SK-N-SH (cell line): ENCODE measurements at regions not wholly inside any gene's neighbourhood (a gene's known extent, or its start where the extent isn't known, plus 50 kb on each side); places are given as distances from the start of the nearest gene placed in this dataset.

Experiments
- CTCF ChIA-PET: fragments of 300-600, 350-600 bp; formaldehyde crosslinking; extraction: SDS; loops from one replicate; lab custom pipeline; 2021; lab: Yijun Ruan, JAX
- POLR2A ChIA-PET: fragments of 350-600 bp; sonication (Branson Sonifier 250); formaldehyde crosslinking; extraction: SDS; loops from one replicate; lab custom pipeline; 2020; ENCODE audit warnings: antibody characterized with exemption, inconsistent platforms; lab: Yijun Ruan, JAX
- DNase-seq: peaks from one replicate; pipeline ENCODE4 v3.0.0; 2012
- H2AFZ ChIP-seq: fragments of 200-600 bp; sonication (generic); 2 replicates; pipeline ENCODE4 v1.8.1; 2016; ENCODE audit warnings: antibody characterized with exemption, mild to moderate bottlenecking, low read depth
- H3F3A ChIP-seq: fragments of 200-600 bp; sonication (generic); replicated peaks from 2 replicates; pipeline ENCODE3; 2016; ENCODE audit warnings: antibody characterized with exemption, mild to moderate bottlenecking; ENCODE audit not compliant: insufficient read depth
- H3K27ac ChIP-seq, 2 experiments: fragments of 200-500 bp in 1 of 2; fragments of 200-600 bp in 1 of 2; sonication (Bioruptor generic) in 1 of 2; sonication (generic), shearing (Covaris generic) in 1 of 2; 2 replicates each; pipeline versions ENCODE4 v1.5.1 to v1.6.1; 2014 to 2016; ENCODE audit warnings: low read depth in 2 of 2, inconsistent platforms in 1 of 2, low read length in 1 of 2, mild to moderate bottlenecking in 1 of 2, mixed read lengths in 1 of 2
- H3K27me3 ChIP-seq: fragments of 200-600 bp; sonication (generic), shearing (Covaris generic); 2 replicates; pipeline ENCODE4 v1.6.1; 2016; ENCODE audit warnings: mixed run types; ENCODE audit not compliant: insufficient read depth
- H3K36me3 ChIP-seq, 2 experiments: fragments of 200-500 bp in 1 of 2; fragments of 200-600 bp in 1 of 2; sonication (Bioruptor generic) in 1 of 2; sonication (generic) in 1 of 2; replicated peaks in 1 of 2; 2 replicates each; pipeline versions ENCODE3 to v1.5.1; 2014 to 2016; ENCODE audit warnings: low read length in 1 of 2, mild to moderate bottlenecking in 1 of 2; ENCODE audit not compliant: insufficient read depth in 2 of 2, control insufficient read depth in 1 of 2
- H3K4me1 ChIP-seq, 2 experiments: fragments of 200-500 bp in 1 of 2; fragments of 200-600 bp in 1 of 2; sonication (Bioruptor generic) in 1 of 2; sonication (generic), shearing (Covaris generic) in 1 of 2; 2 replicates each; pipeline versions ENCODE4 v1.5.1 to v1.6.1; 2014 to 2016; ENCODE audit warnings: low read depth in 1 of 2, low read length in 1 of 2, mixed run types in 1 of 2; ENCODE audit not compliant: insufficient read depth in 2 of 2, control insufficient read depth in 1 of 2
- H3K4me2 ChIP-seq: fragments of 200-600 bp; sonication (generic), shearing (Covaris generic); 2 replicates; pipeline ENCODE4 v1.6.1; 2017; ENCODE audit warnings: mixed run types
- H3K4me3 ChIP-seq, 2 experiments: fragments of 200-500 bp in 1 of 2; fragments of 200-600 bp in 1 of 2; sonication (Bioruptor generic) in 1 of 2; sonication (generic), shearing (Covaris generic) in 1 of 2; 2 replicates each; pipeline versions ENCODE4 v1.5.1 to v1.8.1; 2014 to 2016; ENCODE audit warnings: low read depth in 2 of 2, inconsistent platforms in 1 of 2, low read length in 1 of 2, mild to moderate bottlenecking in 1 of 2, mixed read lengths in 1 of 2, moderate library complexity in 1 of 2
- H3K79me2 ChIP-seq: fragments of 200-600 bp; sonication (generic); 2 replicates; pipeline ENCODE4 v1.8.1; 2017; ENCODE audit warnings: mild to moderate bottlenecking; ENCODE audit not compliant: insufficient read depth
- H3K9ac ChIP-seq: fragments of 200-600 bp; sonication (generic); 2 replicates; pipeline ENCODE4 v1.6.1; 2017; ENCODE audit warnings: mixed run types
- H3K9me2 ChIP-seq: fragments of 200-600 bp; sonication (generic); 2 replicates; pipeline ENCODE4 v1.6.1; 2017; ENCODE audit warnings: mixed run types
- H3K9me3 ChIP-seq: fragments of 200-600 bp; sonication (generic); 2 replicates; pipeline ENCODE4 v1.6.1; 2017; ENCODE audit warnings: mixed run types, mild to moderate bottlenecking, moderate library complexity
- H4K20me1 ChIP-seq: fragments of 200-600 bp; sonication (generic); 2 replicates; pipeline ENCODE4 v1.6.1; 2017; ENCODE audit warnings: mild to moderate bottlenecking, mixed run types; ENCODE audit not compliant: insufficient read depth
- CHD2 ChIP-seq: fragments of 150-350 bp; IDR thresholded peaks from 2 replicates; pipeline ENCODE4 v1.6.1; 2018; ENCODE audit warnings: low read length; ENCODE audit not compliant: partially characterized antibody
- ELF1 ChIP-seq: IDR thresholded peaks from 2 replicates; pipeline ENCODE4 v1.4.0; 2012
- GABPA ChIP-seq: IDR thresholded peaks from 2 replicates; pipeline ENCODE4 v1.4.0; 2012; ENCODE audit warnings: low read depth, mild to moderate bottlenecking
- MXI1 ChIP-seq: IDR thresholded peaks from 2 replicates; pipeline ENCODE4 v1.6.1; 2012; ENCODE audit warnings: mild to moderate bottlenecking, low read depth, low read length, improper control_type of control experiment
- RXRA ChIP-seq: IDR thresholded peaks from 2 replicates; pipeline ENCODE4 v1.4.0; 2012; ENCODE audit warnings: low read depth, mild to moderate bottlenecking, borderline replicate concordance
- SMC3 ChIP-seq: IDR thresholded peaks from 2 replicates; pipeline ENCODE4 v1.6.1; 2012; ENCODE audit warnings: low read depth, low read length, improper control_type of control experiment
- WGBS: methylation state at CpG from one replicate; pipeline ENCODE4 v1.1.6; 2017; ENCODE audit warnings: low lambda C conversion rate; 5-methylcytosine and 5-hydroxymethylcytosine counted together
- TF ChIP-seq, protein P1 (sequence below): IDR thresholded peaks from 2 replicates; pipeline ENCODE4; 2012
- TF ChIP-seq, protein P2 (sequence below): fragments of 150-350 bp; IDR thresholded peaks from 2 replicates; pipeline ENCODE4 v1.6.1; 2016; ENCODE audit warnings: mild to moderate bottlenecking, low read depth, low read length
- TF ChIP-seq, protein P3 (sequence below): fragments of 200-600 bp; sonication (generic); IDR thresholded peaks from 2 replicates; pipeline ENCODE4 v1.6.1; 2017; ENCODE audit warnings: antibody characterized with exemption, mild to moderate bottlenecking, moderate library complexity
- TF ChIP-seq, protein P4 (sequence below): IDR thresholded peaks from 2 replicates; pipeline ENCODE4 v1.6.1; 2012; ENCODE audit warnings: mild to moderate bottlenecking, low read depth, low read length, moderate library complexity
- TF ChIP-seq, protein P5 (sequence below): IDR thresholded peaks from 2 replicates; pipeline ENCODE4 v1.4.0; 2012; ENCODE audit warnings: low read depth
- TF ChIP-seq, protein P6 (sequence below): IDR thresholded peaks from 2 replicates; pipeline ENCODE4 v1.4.0; 2012; ENCODE audit warnings: low read depth, borderline replicate concordance

DNA sequence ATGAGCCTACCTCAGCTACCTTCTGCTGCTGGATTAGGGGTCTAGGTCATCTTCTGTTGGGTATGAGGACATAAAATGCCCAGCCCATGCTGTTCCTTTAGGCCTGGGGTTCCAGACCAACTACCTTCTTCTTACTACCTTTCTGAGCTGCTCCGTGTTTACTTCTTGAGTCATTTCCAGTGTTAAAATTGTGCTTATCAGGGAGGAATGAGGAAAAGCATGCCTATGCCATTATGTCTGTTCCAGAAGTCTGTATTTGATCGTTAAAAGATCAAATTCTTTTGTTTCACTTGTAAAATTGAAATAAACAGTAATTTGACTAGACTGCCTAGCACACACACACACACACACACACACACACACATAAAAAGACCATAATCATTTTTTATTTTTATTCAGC, 1912.7 kb upstream of the TENM3 start:
- no peak overlapping the region for H2AFZ ChIP-seq
- no peak for DNase-seq
- H3K27ac ChIP-seq: no peak overlapping the region
- H3K79me2 ChIP-seq: no peaks in the 10 kb centered on the region
- no peak overlapping the region for H3K4me2 ChIP-seq
- H3K9me3 ChIP-seq: no peaks in the 10 kb centered on the region
- H3K4me1 ChIP-seq: no peaks in the 10 kb centered on the region; a peak in 1 of 4 replicates
- no peak overlapping the region for H3K9ac ChIP-seq
- H3K36me3 ChIP-seq: no peaks in the 10 kb centered on the region
- no peak overlapping the region for H3K4me3 ChIP-seq
- no peaks in the 10 kb centered on the region for H3K27me3 ChIP-seq
- no peaks in the 10 kb centered on the region for H3K9me2 ChIP-seq
- H3F3A ChIP-seq: peaks cover 9% of the 10 kb centered on the region
- TF ChIP-seq GABPA (no peak), RXRA (no peak), SMC3 (no peak), CHD2 (no peak), MXI1 (no peak), ELF1 (no peak)
- TF ChIP-seq, protein P1, sequence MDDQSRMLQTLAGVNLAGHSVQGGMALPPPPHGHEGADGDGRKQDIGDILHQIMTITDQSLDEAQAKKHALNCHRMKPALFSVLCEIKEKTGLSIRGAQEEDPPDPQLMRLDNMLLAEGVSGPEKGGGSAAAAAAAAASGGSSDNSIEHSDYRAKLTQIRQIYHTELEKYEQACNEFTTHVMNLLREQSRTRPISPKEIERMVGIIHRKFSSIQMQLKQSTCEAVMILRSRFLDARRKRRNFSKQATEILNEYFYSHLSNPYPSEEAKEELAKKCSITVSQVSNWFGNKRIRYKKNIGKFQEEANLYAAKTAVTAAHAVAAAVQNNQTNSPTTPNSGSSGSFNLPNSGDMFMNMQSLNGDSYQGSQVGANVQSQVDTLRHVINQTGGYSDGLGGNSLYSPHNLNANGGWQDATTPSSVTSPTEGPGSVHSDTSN: no peak
- TF ChIP-seq, protein P2, sequence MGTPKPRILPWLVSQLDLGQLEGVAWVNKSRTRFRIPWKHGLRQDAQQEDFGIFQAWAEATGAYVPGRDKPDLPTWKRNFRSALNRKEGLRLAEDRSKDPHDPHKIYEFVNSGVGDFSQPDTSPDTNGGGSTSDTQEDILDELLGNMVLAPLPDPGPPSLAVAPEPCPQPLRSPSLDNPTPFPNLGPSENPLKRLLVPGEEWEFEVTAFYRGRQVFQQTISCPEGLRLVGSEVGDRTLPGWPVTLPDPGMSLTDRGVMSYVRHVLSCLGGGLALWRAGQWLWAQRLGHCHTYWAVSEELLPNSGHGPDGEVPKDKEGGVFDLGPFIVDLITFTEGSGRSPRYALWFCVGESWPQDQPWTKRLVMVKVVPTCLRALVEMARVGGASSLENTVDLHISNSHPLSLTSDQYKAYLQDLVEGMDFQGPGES: no peak
- TF ChIP-seq, protein P3, sequence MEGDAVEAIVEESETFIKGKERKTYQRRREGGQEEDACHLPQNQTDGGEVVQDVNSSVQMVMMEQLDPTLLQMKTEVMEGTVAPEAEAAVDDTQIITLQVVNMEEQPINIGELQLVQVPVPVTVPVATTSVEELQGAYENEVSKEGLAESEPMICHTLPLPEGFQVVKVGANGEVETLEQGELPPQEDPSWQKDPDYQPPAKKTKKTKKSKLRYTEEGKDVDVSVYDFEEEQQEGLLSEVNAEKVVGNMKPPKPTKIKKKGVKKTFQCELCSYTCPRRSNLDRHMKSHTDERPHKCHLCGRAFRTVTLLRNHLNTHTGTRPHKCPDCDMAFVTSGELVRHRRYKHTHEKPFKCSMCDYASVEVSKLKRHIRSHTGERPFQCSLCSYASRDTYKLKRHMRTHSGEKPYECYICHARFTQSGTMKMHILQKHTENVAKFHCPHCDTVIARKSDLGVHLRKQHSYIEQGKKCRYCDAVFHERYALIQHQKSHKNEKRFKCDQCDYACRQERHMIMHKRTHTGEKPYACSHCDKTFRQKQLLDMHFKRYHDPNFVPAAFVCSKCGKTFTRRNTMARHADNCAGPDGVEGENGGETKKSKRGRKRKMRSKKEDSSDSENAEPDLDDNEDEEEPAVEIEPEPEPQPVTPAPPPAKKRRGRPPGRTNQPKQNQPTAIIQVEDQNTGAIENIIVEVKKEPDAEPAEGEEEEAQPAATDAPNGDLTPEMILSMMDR: no peak
- TF ChIP-seq, protein P4, sequence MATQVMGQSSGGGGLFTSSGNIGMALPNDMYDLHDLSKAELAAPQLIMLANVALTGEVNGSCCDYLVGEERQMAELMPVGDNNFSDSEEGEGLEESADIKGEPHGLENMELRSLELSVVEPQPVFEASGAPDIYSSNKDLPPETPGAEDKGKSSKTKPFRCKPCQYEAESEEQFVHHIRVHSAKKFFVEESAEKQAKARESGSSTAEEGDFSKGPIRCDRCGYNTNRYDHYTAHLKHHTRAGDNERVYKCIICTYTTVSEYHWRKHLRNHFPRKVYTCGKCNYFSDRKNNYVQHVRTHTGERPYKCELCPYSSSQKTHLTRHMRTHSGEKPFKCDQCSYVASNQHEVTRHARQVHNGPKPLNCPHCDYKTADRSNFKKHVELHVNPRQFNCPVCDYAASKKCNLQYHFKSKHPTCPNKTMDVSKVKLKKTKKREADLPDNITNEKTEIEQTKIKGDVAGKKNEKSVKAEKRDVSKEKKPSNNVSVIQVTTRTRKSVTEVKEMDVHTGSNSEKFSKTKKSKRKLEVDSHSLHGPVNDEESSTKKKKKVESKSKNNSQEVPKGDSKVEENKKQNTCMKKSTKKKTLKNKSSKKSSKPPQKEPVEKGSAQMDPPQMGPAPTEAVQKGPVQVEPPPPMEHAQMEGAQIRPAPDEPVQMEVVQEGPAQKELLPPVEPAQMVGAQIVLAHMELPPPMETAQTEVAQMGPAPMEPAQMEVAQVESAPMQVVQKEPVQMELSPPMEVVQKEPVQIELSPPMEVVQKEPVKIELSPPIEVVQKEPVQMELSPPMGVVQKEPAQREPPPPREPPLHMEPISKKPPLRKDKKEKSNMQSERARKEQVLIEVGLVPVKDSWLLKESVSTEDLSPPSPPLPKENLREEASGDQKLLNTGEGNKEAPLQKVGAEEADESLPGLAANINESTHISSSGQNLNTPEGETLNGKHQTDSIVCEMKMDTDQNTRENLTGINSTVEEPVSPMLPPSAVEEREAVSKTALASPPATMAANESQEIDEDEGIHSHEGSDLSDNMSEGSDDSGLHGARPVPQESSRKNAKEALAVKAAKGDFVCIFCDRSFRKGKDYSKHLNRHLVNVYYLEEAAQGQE: no peak
- TF ChIP-seq, protein P5, sequence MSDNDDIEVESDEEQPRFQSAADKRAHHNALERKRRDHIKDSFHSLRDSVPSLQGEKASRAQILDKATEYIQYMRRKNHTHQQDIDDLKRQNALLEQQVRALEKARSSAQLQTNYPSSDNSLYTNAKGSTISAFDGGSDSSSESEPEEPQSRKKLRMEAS: no peak
- TF ChIP-seq, protein P6, sequence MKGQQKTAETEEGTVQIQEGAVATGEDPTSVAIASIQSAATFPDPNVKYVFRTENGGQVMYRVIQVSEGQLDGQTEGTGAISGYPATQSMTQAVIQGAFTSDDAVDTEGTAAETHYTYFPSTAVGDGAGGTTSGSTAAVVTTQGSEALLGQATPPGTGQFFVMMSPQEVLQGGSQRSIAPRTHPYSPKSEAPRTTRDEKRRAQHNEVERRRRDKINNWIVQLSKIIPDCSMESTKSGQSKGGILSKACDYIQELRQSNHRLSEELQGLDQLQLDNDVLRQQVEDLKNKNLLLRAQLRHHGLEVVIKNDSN: no peak
- POLR2A ChIA-PET: no interaction called here
- CTCF ChIA-PET: no interaction called here
- no peaks in the 10 kb centered on the region for H4K20me1 ChIP-seq
- WGBS: 0% methylated on average over 2 of the region's 2 CpGs
